HepG2 (cell line): ENCODE measurements at regions not wholly inside any gene's neighbourhood (a gene's known extent, or its start where the extent isn't known, plus 50 kb on each side); places are given as distances from the start of the nearest gene placed in this dataset.
A peak's percentile ranks its signal among the peaks of the same experiment; 100 is the strongest.

Experiments
- BORCS8-MEF2B ChIP-seq: sonication (generic); formaldehyde crosslinking; IDR thresholded peaks from 2 replicates; pipeline ENCODE4 v1.8.0; 2022; ENCODE audit warnings: mild to moderate bottlenecking, missing genetic modification reagents
- DMAP1 ChIP-seq: IDR thresholded peaks from 2 replicates; pipeline ENCODE4 v1.6.1; 2016
- ETV6 ChIP-seq: sonication (generic); formaldehyde crosslinking; conservative IDR thresholded peaks from 2 replicates; pipeline ENCODE4 v1.4.0; 2020; ENCODE audit warnings: missing genetic modification reagents
- KLF11 ChIP-seq: IDR thresholded peaks from 2 replicates; pipeline ENCODE4 v1.6.1; 2016; ENCODE audit warnings: missing compliant biosample characterization
- KLF6 ChIP-seq: IDR thresholded peaks from 2 replicates; pipeline ENCODE4 v1.8.0; 2016; ENCODE audit warnings: missing biosample characterization, missing genetic modification reagents
- NFE2L2 ChIP-seq: fragments of 150-350 bp; IDR thresholded peaks from 2 replicates; pipeline ENCODE4 v1.6.1; 2014; ENCODE audit warnings: low read length
- NR2F6 ChIP-seq, 2 experiments: IDR thresholded peaks; 2 replicates each; pipeline ENCODE4 v1.6.1; 2016; ENCODE audit warnings: antibody characterized with exemption in 1 of 2, mild to moderate bottlenecking in 1 of 2
- PHF5A ChIP-seq: IDR thresholded peaks from one replicate; pipeline ENCODE4 v1.6.1; 2018; ENCODE audit warnings: low read depth, missing genetic modification reagents; ENCODE audit not compliant: unreplicated experiment
- SMAD1 ChIP-seq: sonication (generic); formaldehyde crosslinking; IDR thresholded peaks from 2 replicates; pipeline ENCODE4 v1.4.0; 2020; ENCODE audit warnings: missing genetic modification reagents, low read depth, mild to moderate bottlenecking, borderline replicate concordance
- TBX2 ChIP-seq: sonication (generic); formaldehyde crosslinking; IDR thresholded peaks from 2 replicates; pipeline ENCODE4 v1.5.0; 2020; ENCODE audit warnings: missing genetic modification reagents, mild to moderate bottlenecking, borderline replicate concordance
- TEAD3 ChIP-seq: optimal IDR thresholded peaks from 2 replicates; pipeline ENCODE3; 2016; ENCODE audit warnings: borderline replicate concordance
- ZBTB38 ChIP-seq: sonication (generic); formaldehyde crosslinking; IDR thresholded peaks from 2 replicates; pipeline ENCODE4 v1.5.1; 2020; ENCODE audit warnings: mild to moderate bottlenecking, missing genetic modification reagents
- ZNF138 ChIP-seq: sonication (generic); formaldehyde crosslinking; IDR thresholded peaks from 2 replicates; pipeline ENCODE4 v1.5.0; 2020; ENCODE audit warnings: mild to moderate bottlenecking, low read depth, missing genetic modification reagents
- TF ChIP-seq, protein P1 (sequence below): sonication (generic); formaldehyde crosslinking; IDR thresholded peaks from 2 replicates; pipeline ENCODE4 v1.4.0; 2020; ENCODE audit warnings: mild to moderate bottlenecking, missing genetic modification reagents
- TF ChIP-seq, protein P2 (sequence below): sonication (generic); formaldehyde crosslinking; IDR thresholded peaks from 2 replicates; pipeline ENCODE4 v1.8.1; 2022; ENCODE audit warnings: low read depth, mild to moderate bottlenecking, missing genetic modification reagents
- TF ChIP-seq, protein P3 (sequence below): sonication (generic); formaldehyde crosslinking; IDR thresholded peaks from 2 replicates; pipeline ENCODE4 v1.8.1; 2023; ENCODE audit warnings: mild to moderate bottlenecking, inconsistent platforms, moderate library complexity, missing genetic modification reagents, borderline replicate concordance
- TF ChIP-seq, protein P4 (sequence below): IDR thresholded peaks from 2 replicates; pipeline ENCODE4 v1.6.1; 2016; ENCODE audit warnings: low read depth, borderline replicate concordance
- TF ChIP-seq, protein P5 (sequence below): sonication (generic); formaldehyde crosslinking; IDR thresholded peaks from 2 replicates; pipeline ENCODE4 v1.4.0; 2020; ENCODE audit warnings: missing genetic modification reagents, borderline replicate concordance

DNA sequence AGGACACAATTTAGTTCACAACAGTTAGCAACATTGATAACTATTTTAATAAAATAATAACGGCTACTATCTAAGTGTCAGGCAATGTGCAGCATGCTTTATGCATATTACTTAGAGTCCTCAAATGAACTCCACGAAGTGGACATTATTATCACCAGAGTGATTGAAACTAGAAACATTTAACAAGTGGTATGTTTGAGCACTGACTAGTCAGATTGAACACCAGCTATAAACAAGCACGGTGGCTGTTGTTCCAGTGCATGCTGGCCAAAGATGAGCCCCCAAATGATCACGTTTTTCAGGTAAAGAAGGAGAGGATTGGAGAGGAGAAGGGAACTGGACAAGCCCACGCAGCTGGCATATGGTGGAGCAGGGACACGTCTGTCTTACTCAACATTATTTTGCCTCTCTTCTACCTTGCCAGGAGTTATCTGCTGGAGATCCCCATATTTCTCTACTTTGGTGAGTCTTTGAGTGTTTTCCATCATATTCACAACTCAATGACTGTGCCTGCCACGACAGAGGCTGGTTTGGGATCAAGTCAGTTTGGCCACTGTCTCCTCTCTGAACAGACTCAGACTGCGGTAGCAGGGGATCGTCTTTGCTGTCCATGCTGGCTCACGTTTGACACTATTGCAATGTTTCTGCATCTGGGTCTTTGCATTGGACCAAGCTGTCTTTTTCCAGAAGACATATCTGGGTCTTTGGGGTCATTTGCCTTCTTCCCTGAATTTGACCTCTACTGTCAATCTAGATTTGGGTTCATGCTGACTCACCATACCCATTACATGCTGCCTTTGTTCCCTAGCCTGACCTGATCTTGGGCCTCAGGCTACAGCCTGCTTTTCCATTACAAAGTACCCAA is 66.0 kb upstream of the ACSL3 start (continued):
- TF ChIP-seq KLF11 (CRISPR knock-in tag) (no peak), TEAD3 (CRISPR knock-in tag) (peak; percentile 27), ZBTB38 (CRISPR knock-in tag) (peak; percentile 78; the same call in 1 of the 2 replicates), SMAD1 (CRISPR knock-in tag) (no peak), DMAP1 (CRISPR knock-in tag) (0 out of 2 replicates have a peak, but pooled peaks have one; percentile 9), NFE2L2 (0 out of 2 replicates have a peak, but pooled peaks have one; percentile 8), PHF5A (no peak), ZNF138 (0 out of 2 replicates have a peak, but pooled peaks have one; percentile 44), TBX2 (CRISPR knock-in tag) (peak; percentile 36; the same call in 1 of the 2 replicates), BORCS8-MEF2B (CRISPR knock-in tag) (no peak), KLF6 (CRISPR knock-in tag) (0 out of 2 replicates have a peak, but pooled peaks have one; percentile 38), NR2F6 (IDR thresholded peaks at IDR 0.05) (peak; percentile 78), NR2F6 (CRISPR knock-in tag; IDR thresholded peaks at IDR 0.05) (peak; percentile 74), ETV6 (0 out of 2 replicates have a peak, but pooled peaks have one; percentile 41)
- TF ChIP-seq, protein P1, sequence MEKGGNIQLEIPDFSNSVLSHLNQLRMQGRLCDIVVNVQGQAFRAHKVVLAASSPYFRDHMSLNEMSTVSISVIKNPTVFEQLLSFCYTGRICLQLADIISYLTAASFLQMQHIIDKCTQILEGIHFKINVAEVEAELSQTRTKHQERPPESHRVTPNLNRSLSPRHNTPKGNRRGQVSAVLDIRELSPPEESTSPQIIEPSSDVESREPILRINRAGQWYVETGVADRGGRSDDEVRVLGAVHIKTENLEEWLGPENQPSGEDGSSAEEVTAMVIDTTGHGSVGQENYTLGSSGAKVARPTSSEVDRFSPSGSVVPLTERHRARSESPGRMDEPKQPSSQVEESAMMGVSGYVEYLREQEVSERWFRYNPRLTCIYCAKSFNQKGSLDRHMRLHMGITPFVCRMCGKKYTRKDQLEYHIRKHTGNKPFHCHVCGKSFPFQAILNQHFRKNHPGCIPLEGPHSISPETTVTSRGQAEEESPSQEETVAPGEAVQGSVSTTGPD (CRISPR knock-in tag), result no peak
- TF ChIP-seq, protein P2, sequence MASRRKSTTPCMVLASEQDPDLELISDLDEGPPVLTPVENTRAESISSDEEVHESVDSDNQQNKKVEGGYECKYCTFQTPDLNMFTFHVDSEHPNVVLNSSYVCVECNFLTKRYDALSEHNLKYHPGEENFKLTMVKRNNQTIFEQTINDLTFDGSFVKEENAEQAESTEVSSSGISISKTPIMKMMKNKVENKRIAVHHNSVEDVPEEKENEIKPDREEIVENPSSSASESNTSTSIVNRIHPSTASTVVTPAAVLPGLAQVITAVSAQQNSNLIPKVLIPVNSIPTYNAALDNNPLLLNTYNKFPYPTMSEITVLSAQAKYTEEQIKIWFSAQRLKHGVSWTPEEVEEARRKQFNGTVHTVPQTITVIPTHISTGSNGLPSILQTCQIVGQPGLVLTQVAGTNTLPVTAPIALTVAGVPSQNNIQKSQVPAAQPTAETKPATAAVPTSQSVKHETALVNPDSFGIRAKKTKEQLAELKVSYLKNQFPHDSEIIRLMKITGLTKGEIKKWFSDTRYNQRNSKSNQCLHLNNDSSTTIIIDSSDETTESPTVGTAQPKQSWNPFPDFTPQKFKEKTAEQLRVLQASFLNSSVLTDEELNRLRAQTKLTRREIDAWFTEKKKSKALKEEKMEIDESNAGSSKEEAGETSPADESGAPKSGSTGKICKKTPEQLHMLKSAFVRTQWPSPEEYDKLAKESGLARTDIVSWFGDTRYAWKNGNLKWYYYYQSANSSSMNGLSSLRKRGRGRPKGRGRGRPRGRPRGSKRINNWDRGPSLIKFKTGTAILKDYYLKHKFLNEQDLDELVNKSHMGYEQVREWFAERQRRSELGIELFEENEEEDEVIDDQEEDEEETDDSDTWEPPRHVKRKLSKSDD (CRISPR knock-in tag), result peak; percentile 29; the same call in 1 of the 2 replicates
- TF ChIP-seq, protein P3, sequence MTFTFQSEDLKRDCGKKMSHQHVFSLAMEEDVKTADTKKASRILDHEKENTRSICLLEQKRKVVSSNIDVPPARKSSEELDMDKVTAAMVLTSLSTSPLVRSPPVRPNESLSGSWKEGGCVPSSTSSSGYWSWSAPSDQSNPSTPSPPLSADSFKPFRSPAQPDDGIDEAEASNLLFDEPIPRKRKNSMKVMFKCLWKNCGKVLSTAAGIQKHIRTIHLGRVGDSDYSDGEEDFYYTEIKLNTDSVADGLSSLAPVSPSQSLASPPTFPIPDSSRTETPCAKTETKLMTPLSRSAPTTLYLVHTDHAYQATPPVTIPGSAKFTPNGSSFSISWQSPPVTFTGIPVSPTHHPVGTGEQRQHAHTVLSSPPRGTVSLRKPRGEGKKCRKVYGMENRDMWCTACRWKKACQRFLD (CRISPR knock-in tag), result no peak
- TF ChIP-seq, protein P4, sequence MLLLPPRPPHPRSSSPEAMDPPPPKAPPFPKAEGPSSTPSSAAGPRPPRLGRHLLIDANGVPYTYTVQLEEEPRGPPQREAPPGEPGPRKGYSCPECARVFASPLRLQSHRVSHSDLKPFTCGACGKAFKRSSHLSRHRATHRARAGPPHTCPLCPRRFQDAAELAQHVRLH (CRISPR knock-in tag), result peak; percentile 48; the same call in 1 of the 2 replicates
- TF ChIP-seq, protein P5, sequence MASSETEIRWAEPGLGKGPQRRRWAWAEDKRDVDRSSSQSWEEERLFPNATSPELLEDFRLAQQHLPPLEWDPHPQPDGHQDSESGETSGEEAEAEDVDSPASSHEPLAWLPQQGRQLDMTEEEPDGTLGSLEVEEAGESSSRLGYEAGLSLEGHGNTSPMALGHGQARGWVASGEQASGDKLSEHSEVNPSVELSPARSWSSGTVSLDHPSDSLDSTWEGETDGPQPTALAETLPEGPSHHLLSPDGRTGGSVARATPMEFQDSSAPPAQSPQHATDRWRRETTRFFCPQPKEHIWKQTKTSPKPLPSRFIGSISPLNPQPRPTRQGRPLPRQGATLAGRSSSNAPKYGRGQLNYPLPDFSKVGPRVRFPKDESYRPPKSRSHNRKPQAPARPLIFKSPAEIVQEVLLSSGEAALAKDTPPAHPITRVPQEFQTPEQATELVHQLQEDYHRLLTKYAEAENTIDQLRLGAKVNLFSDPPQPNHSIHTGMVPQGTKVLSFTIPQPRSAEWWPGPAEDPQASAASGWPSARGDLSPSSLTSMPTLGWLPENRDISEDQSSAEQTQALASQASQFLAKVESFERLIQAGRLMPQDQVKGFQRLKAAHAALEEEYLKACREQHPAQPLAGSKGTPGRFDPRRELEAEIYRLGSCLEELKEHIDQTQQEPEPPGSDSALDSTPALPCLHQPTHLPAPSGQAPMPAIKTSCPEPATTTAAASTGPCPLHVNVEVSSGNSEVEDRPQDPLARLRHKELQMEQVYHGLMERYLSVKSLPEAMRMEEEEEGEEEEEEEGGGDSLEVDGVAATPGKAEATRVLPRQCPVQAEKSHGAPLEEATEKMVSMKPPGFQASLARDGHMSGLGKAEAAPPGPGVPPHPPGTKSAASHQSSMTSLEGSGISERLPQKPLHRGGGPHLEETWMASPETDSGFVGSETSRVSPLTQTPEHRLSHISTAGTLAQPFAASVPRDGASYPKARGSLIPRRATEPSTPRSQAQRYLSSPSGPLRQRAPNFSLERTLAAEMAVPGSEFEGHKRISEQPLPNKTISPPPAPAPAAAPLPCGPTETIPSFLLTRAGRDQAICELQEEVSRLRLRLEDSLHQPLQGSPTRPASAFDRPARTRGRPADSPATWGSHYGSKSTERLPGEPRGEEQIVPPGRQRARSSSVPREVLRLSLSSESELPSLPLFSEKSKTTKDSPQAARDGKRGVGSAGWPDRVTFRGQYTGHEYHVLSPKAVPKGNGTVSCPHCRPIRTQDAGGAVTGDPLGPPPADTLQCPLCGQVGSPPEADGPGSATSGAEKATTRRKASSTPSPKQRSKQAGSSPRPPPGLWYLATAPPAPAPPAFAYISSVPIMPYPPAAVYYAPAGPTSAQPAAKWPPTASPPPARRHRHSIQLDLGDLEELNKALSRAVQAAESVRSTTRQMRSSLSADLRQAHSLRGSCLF (CRISPR knock-in tag), result no peak
